OCI-LY1 (cell line): ENCODE measurements at regions not wholly inside any gene's neighbourhood (a gene's known extent, or its start where the extent isn't known, plus 50 kb on each side); places are given as distances from the start of the nearest gene placed in this dataset.

Source experiments
- H2AFZ ChIP-seq: fragments of 200-600 bp; sonication (generic), shearing (Covaris generic); 2 replicates; pipeline ENCODE4 v1.6.0; 2014; ENCODE audit warnings: antibody characterized with exemption, mild to moderate bottlenecking, low read length
- H3F3A ChIP-seq: fragments of 200-600 bp; sonication (generic), shearing (Covaris generic); 2 replicates; pipeline ENCODE4 v1.6.0; 2014; ENCODE audit warnings: mild to moderate bottlenecking, antibody characterized with exemption, low read length, moderate library complexity; ENCODE audit not compliant: insufficient read depth
- H3K27ac ChIP-seq: fragments of 200-600 bp; sonication (generic); 2 replicates; pipeline ENCODE4 v1.5.1; 2014; ENCODE audit warnings: low read length, mixed run types, mild to moderate bottlenecking, low read depth; ENCODE audit not compliant: poor library complexity, severe bottlenecking
- H3K27me3 ChIP-seq: fragments of 200-600 bp; sonication (generic); 2 replicates; pipeline ENCODE4 v1.6.0; 2014; ENCODE audit warnings: antibody characterized with exemption, mild to moderate bottlenecking, low read length, moderate library complexity; ENCODE audit not compliant: insufficient read depth
- H3K36me3 ChIP-seq: fragments of 200-600 bp; sonication (generic); 2 replicates; pipeline ENCODE4 v1.6.1; 2014; ENCODE audit warnings: mild to moderate bottlenecking, antibody characterized with exemption, low read length, moderate library complexity, mixed read lengths; ENCODE audit not compliant: insufficient read depth
- H3K4me1 ChIP-seq: fragments of 200-600 bp; sonication (generic); 2 replicates; pipeline ENCODE4 v1.5.1; 2014; ENCODE audit warnings: mild to moderate bottlenecking, low read length, moderate library complexity; ENCODE audit not compliant: insufficient read depth, severe bottlenecking
- H3K4me2 ChIP-seq: fragments of 200-600 bp; sonication (generic), shearing (Covaris generic); 2 replicates; pipeline ENCODE4 v1.6.1; 2014; ENCODE audit warnings: low read length
- H3K4me3 ChIP-seq: fragments of 200-600 bp; sonication (generic); 2 replicates; pipeline ENCODE4 v1.5.1; 2014; ENCODE audit warnings: low read length, low read depth, mild to moderate bottlenecking, mixed read lengths; ENCODE audit not compliant: poor library complexity, severe bottlenecking
- H3K79me2 ChIP-seq: fragments of 200-600 bp; shearing (Covaris generic); 2 replicates; pipeline ENCODE4 v1.6.1; 2016; ENCODE audit warnings: mixed run types, low read length, mixed read lengths; ENCODE audit not compliant: insufficient read depth
- H3K9ac ChIP-seq: fragments of 200-600 bp; sonication (generic), shearing (Covaris generic); 2 replicates; pipeline ENCODE4 v1.6.1; 2014; ENCODE audit warnings: mild to moderate bottlenecking, low read length, mixed read lengths
- H3K9me2 ChIP-seq: fragments of 200-600 bp; sonication (generic), shearing (Covaris generic); 2 replicates; pipeline ENCODE4 v1.6.1; 2014; ENCODE audit warnings: low read depth, mild to moderate bottlenecking, low read length, mixed read lengths
- H3K9me3 ChIP-seq: fragments of 200-600 bp; shearing (Covaris generic); 2 replicates; pipeline ENCODE4 v1.6.1; 2014; ENCODE audit warnings: low read length, mixed read lengths
- H4K20me1 ChIP-seq: fragments of 200-600 bp; sonication (generic), shearing (Covaris generic); 2 replicates; pipeline ENCODE4 v1.6.0; 2016; ENCODE audit warnings: mild to moderate bottlenecking, low read length; ENCODE audit not compliant: insufficient read depth
- EZH2 ChIP-seq: fragments of 200-600 bp; sonication (generic), shearing (Covaris generic); IDR thresholded peaks from 2 replicates; pipeline ENCODE4 v1.8.0; 2017; ENCODE audit warnings: borderline replicate concordance, mixed run types, mild to moderate bottlenecking, antibody characterized with exemption, low read length, moderate library complexity, mixed read lengths
- TF ChIP-seq, protein P1 (sequence below): fragments of 200-600 bp; sonication (generic), shearing (Covaris generic); IDR thresholded peaks from 2 replicates; pipeline ENCODE4 v1.5.1; 2017; ENCODE audit warnings: mild to moderate bottlenecking, antibody characterized with exemption, low read length, moderate library complexity, mixed read lengths

DNA sequence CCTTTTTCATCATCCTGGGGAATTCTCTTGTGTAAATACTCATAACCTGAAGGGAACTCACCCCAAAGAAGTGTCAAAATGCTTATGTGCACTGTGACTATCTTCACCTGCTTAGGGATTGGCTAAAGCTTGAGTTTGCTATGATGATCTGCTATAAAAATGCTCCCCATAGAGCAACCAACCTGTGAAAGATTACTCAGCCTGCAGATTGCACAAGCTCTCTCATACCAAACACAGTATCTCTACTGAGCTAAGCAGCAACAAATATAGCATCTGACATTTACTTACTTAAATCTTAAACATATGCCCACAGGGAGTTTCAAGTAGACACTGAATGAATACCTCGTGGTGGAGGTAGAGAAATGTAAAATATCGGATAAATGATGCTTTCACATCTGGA lies 725.8 kb downstream of the MRPL39 start:
- TF ChIP-seq, protein P1, sequence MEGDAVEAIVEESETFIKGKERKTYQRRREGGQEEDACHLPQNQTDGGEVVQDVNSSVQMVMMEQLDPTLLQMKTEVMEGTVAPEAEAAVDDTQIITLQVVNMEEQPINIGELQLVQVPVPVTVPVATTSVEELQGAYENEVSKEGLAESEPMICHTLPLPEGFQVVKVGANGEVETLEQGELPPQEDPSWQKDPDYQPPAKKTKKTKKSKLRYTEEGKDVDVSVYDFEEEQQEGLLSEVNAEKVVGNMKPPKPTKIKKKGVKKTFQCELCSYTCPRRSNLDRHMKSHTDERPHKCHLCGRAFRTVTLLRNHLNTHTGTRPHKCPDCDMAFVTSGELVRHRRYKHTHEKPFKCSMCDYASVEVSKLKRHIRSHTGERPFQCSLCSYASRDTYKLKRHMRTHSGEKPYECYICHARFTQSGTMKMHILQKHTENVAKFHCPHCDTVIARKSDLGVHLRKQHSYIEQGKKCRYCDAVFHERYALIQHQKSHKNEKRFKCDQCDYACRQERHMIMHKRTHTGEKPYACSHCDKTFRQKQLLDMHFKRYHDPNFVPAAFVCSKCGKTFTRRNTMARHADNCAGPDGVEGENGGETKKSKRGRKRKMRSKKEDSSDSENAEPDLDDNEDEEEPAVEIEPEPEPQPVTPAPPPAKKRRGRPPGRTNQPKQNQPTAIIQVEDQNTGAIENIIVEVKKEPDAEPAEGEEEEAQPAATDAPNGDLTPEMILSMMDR, result no peak
- no peak for TF ChIP-seq EZH2
- Histone ChIP-seq H3K9me2 (no peaks in the 10 kb centered on the region), H2AFZ (no peak overlapping the region), H4K20me1 (no peaks in the 10 kb centered on the region), H3K79me2 (no peaks in the 10 kb centered on the region), H3K27ac (no peak overlapping the region), H3F3A (no peaks in the 10 kb centered on the region), H3K27me3 (no peaks in the 10 kb centered on the region), H3K4me2 (no peak overlapping the region), H3K4me1 (no peaks in the 10 kb centered on the region), H3K9me3 (no peaks in the 10 kb centered on the region), H3K9ac (no peak overlapping the region), H3K4me3 (no peak overlapping the region), H3K36me3 (no peaks in the 10 kb centered on the region)

DNA sequence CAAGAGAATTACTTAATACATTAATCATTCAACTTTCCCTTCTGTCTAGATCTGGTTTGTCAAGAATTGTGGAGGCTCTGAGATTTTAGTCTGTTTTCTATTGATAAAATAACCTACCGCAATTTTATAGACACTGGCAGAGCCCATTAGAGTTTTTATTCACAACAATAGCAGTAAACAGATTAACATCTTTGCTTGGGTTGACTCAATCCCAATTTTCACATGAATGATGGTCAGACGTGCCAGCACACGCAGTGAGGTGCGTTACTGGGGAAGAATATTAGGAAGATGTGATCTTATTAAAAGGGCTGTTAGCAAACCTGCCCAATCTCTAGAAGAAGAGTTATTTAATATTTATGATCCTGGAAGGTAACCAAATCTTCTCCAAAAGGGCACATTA lies 736.6 kb downstream of the MRPL39 start:
- Histone ChIP-seq H3K4me3 (no peak overlapping the region), H3F3A (no peaks in the 10 kb centered on the region), H3K4me2 (no peak overlapping the region), H3K9me3 (no peaks in the 10 kb centered on the region), H3K9ac (no peak overlapping the region), H3K36me3 (no peaks in the 10 kb centered on the region), H3K27me3 (no peaks in the 10 kb centered on the region), H2AFZ (no peak overlapping the region), H3K27ac (no peak overlapping the region), H3K4me1 (no peaks in the 10 kb centered on the region), H3K9me2 (no peaks in the 10 kb centered on the region), H4K20me1 (no peaks in the 10 kb centered on the region), H3K79me2 (no peaks in the 10 kb centered on the region)
- TF ChIP-seq, protein P1, result no peak
- no peak for TF ChIP-seq EZH2

DNA sequence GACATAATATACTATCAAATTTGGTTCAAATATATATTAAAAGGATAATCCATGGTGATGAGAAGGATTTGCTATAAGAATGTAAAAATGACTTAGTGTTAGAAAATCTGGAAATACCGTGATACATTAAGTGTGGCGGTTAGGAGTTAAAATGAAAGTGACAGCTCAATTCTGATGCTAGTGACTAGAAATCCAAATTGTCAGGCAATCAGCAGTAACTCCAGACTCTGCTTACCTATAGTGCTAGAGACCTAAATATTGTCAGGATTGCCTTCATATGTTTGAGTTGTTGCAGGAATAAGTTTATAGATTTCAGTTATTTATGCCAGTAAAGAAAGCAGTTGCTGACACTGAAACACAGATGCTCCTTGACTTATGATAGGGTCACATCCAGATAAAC lies 737.4 kb downstream of the MRPL39 start:
- no peaks in the 10 kb centered on the region for H3K27me3 ChIP-seq
- no peaks in the 10 kb centered on the region for H3K9me2 ChIP-seq
- no peaks in the 10 kb centered on the region for H4K20me1 ChIP-seq
- no peak overlapping the region for H3K4me2 ChIP-seq
- no peaks in the 10 kb centered on the region for H3F3A ChIP-seq
- TF ChIP-seq, protein P1, result no peak
- no peak for TF ChIP-seq EZH2
- no peak overlapping the region for H3K4me3 ChIP-seq
- no peaks in the 10 kb centered on the region for H3K9me3 ChIP-seq
- no peak overlapping the region for H3K9ac ChIP-seq
- H3K79me2 ChIP-seq, result no peaks in the 10 kb centered on the region
- no peak overlapping the region for H2AFZ ChIP-seq
- no peak overlapping the region for H3K27ac ChIP-seq
- no peaks in the 10 kb centered on the region for H3K4me1 ChIP-seq
- no peaks in the 10 kb centered on the region for H3K36me3 ChIP-seq
